CD4-positive, alpha-beta memory T cell (primary cell): ENCODE measurements at regions not wholly inside any gene's neighbourhood (a gene's known extent, or its start where the extent isn't known, plus 50 kb on each side); places are given as distances from the start of the nearest gene placed in this dataset.

Experiments used
- CTCF ChIA-PET: fragments of 350-600 bp; sonication (Branson Sonifier 250); formaldehyde crosslinking; loops from one replicate; lab custom pipeline; 2021; ENCODE audit warnings: inconsistent platforms; ENCODE audit not compliant: partially characterized antibody; lab: Charles Lee
- POLR2A ChIA-PET: fragments of 350-600 bp; sonication (Branson Sonifier 250); formaldehyde crosslinking; loops from one replicate; lab custom pipeline; 2021; ENCODE audit not compliant: partially characterized antibody; lab: Charles Lee
- DNase-seq, 5 donors: peaks; one replicate each; pipeline versions ENCODE4 v3.0.0 to v3.0.0-alpha.2; 2020 to 2022; ENCODE audit warnings: mixed read lengths in 1 of 5
- H3K27ac ChIP-seq: one replicate; pipeline ENCODE4 v1.7.0; 2013; ENCODE audit warnings: low read depth, low read length
- H3K27me3 ChIP-seq: 2 replicates; pipeline ENCODE4 v1.7.0; 2013; ENCODE audit warnings: mild to moderate bottlenecking, low read length, moderate library complexity; ENCODE audit not compliant: insufficient read depth
- H3K36me3 ChIP-seq: 2 replicates; pipeline ENCODE4 v1.7.0; 2013; ENCODE audit warnings: mild to moderate bottlenecking, low read length, moderate library complexity; ENCODE audit not compliant: insufficient read depth
- H3K4me1 ChIP-seq: 2 replicates; pipeline ENCODE4 v1.7.0; 2013; ENCODE audit warnings: mild to moderate bottlenecking, low read length, moderate library complexity; ENCODE audit not compliant: insufficient read depth
- H3K4me3 ChIP-seq, 2 donors: one replicate each; pipeline ENCODE4 v1.7.0; 2013; ENCODE audit warnings: low read length in 2 of 2, mild to moderate bottlenecking in 1 of 2
- H3K9me3 ChIP-seq, 2 donors: one replicate each; pipeline ENCODE4 v1.7.0; 2013; ENCODE audit warnings: low read length in 2 of 2, control low read depth in 1 of 2; ENCODE audit not compliant: control insufficient read depth in 1 of 2
- H3K27ac Mint-ChIP-seq, 7 donors: one replicate each; pipeline ENCODE4 v1.8.0; 2020 to 2021; ENCODE audit warnings: mixed read lengths in 7 of 7, mild to moderate bottlenecking in 6 of 7, inconsistent platforms in 3 of 7, moderate library complexity in 3 of 7
- H3K27me3 Mint-ChIP-seq, 2 donors: one replicate each; pipeline ENCODE4 v1.8.0; 2020 to 2021; ENCODE audit warnings: mixed read lengths in 2 of 2
- H3K36me3 Mint-ChIP-seq, 2 donors: one replicate each; pipeline ENCODE4 v1.8.0; 2020 to 2021; ENCODE audit warnings: mixed read lengths in 2 of 2, inconsistent platforms in 1 of 2, mild to moderate bottlenecking in 1 of 2
- H3K4me1 Mint-ChIP-seq, 4 donors: one replicate each; pipeline ENCODE4 v1.8.0; 2020 to 2021; ENCODE audit warnings: mixed read lengths in 4 of 4, mild to moderate bottlenecking in 1 of 4
- H3K4me3 Mint-ChIP-seq, 8 donors: one replicate each; pipeline ENCODE4 v1.8.0; 2020 to 2021; ENCODE audit warnings: mixed read lengths in 8 of 8, mild to moderate bottlenecking in 7 of 8, moderate library complexity in 6 of 8, inconsistent platforms in 3 of 8
- H3K9me3 Mint-ChIP-seq, 8 donors: one replicate each; pipeline ENCODE4 v1.8.0; 2020 to 2021; ENCODE audit warnings: mixed read lengths in 8 of 8, mild to moderate bottlenecking in 5 of 8, inconsistent platforms in 3 of 8, moderate library complexity in 1 of 8
- intact Hi-C: fragments of 100-400 bp; cut with micrococcal nuclease; formaldehyde crosslinking; loops from one replicate; pipeline ENCODE4 v1.15.1; 2023

DNA sequence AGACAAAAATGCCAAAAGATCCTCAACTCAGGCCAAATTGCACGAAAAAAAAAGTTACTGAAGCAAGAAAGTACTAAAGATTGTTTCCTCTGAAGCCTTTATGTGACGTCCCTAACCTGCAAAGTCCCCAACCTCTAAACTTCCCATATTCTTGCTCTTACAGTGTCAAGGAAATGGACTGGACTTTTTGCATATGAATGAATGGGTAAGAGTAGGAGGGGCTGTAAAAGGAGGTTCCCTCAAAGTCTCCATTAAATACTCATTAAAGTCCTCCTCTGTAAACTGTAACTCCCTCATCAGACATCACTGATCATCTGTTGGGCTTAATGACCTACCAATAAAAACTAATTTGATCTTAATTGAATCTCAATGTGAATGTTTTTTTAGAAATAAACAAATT, 164.8 kb upstream of the STEAP1 start:
- CTCF ChIA-PET: no interaction called here
- Histone ChIP-seq H3K4me3 (no peak overlapping the region), H3K36me3 (no peaks in the 10 kb centered on the region), H3K9me3 (no peaks in the 10 kb centered on the region), H3K4me1 (no peaks in the 10 kb centered on the region), H3K27me3 (no peaks in the 10 kb centered on the region), H3K27ac (no peak overlapping the region)
- Mint-ChIP-seq H3K9me3 (peaks cover 0 to 9% (median 5%) of the 10 kb centered on the region in 8 donors), H3K27ac (no peak overlapping the region), H3K27me3 (no peaks in the 10 kb centered on the region), H3K4me1 (no peaks in the 10 kb centered on the region), H3K36me3 (no peaks in the 10 kb centered on the region), H3K4me3 (no peak overlapping the region)
- DNase-seq: no peak
- POLR2A ChIA-PET: no interaction called here
- intact Hi-C loops: no loop called here

DNA sequence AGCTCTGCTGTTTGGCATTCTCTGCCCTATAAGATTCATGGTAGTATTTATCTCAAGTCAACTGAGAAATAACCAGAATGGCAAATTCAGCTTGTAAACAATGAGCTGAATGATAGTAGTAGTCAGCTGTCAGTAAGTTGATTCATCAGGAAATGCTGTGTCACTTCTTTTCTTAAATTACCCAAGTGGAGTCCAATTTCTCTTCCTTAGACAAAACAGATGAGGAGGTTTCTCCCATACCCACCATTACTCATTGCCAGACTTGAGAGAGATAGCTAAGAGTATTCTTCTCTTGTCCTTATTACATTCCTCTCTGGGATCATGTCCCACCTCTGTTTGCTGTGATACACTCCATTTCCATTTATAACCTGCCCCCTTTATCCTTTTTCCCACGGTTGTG, 159.8 kb upstream of the STEAP1 start:
- ChIA-PET CTCF (no interaction called here), POLR2A (no interaction called here)
- Mint-ChIP-seq H3K4me3 (no peak overlapping the region), H3K4me1 (no peaks in the 10 kb centered on the region), H3K27me3 (no peaks in the 10 kb centered on the region), H3K36me3 (no peaks in the 10 kb centered on the region), H3K27ac (no peak overlapping the region), H3K9me3 (peaks cover 0 to 18% (median 4%) of the 10 kb centered on the region in 8 donors)
- H3K27ac ChIP-seq: no peak overlapping the region
- H3K9me3 ChIP-seq: no peaks in the 10 kb centered on the region
- intact Hi-C loops: no loop called here
- H3K27me3 ChIP-seq: no peaks in the 10 kb centered on the region
- DNase-seq: no peak
- H3K4me1 ChIP-seq: no peaks in the 10 kb centered on the region
- H3K36me3 ChIP-seq: no peaks in the 10 kb centered on the region
- no peak overlapping the region for H3K4me3 ChIP-seq

GRCh38 chr7:89998554-89998953, 155.7 kb upstream of the STEAP1 start:
- H3K36me3 Mint-ChIP-seq: no peaks in the 10 kb centered on the region
- Histone ChIP-seq H3K27me3 (no peaks in the 10 kb centered on the region), H3K27ac (no peak overlapping the region), H3K36me3 (no peaks in the 10 kb centered on the region), H3K4me1 (no peaks in the 10 kb centered on the region), H3K9me3 (no peaks in the 10 kb centered on the region), H3K4me3 (no peak overlapping the region)
- H3K4me3 Mint-ChIP-seq: no peak overlapping the region
- no peaks in the 10 kb centered on the region for H3K27me3 Mint-ChIP-seq
- POLR2A ChIA-PET: no interaction called here
- H3K4me1 Mint-ChIP-seq: no peaks in the 10 kb centered on the region
- no peak overlapping the region for H3K27ac Mint-ChIP-seq
- DNase-seq: no peak
- CTCF ChIA-PET: no interaction called here
- intact Hi-C loops: no loop called here
- peaks cover 0 to 14% (median 4%) of the 10 kb centered on the region in 8 donors for H3K9me3 Mint-ChIP-seq

- intact Hi-C loops: no loop called here
- no peaks in the 10 kb centered on the region for H3K36me3 ChIP-seq
- no peak for DNase-seq
- Mint-ChIP-seq H3K27me3 (no peaks in the 10 kb centered on the region), H3K36me3 (no peaks in the 10 kb centered on the region), H3K27ac (no peak overlapping the region), H3K4me1 (no peaks in the 10 kb centered on the region), H3K4me3 (no peak overlapping the region), H3K9me3 (peaks cover 0 to 12% (median 0%) of the 10 kb centered on the region in 8 donors)
- CTCF ChIA-PET: no interaction called here
- no peaks in the 10 kb centered on the region for H3K9me3 ChIP-seq
- POLR2A ChIA-PET: no interaction called here
- H3K27ac ChIP-seq: no peak overlapping the region
- H3K4me1 ChIP-seq: no peaks in the 10 kb centered on the region
- no peak overlapping the region for H3K4me3 ChIP-seq
- no peaks in the 10 kb centered on the region for H3K27me3 ChIP-seq
Measured at GRCh38 chr7:90005836-90006235, 148.4 kb upstream of the STEAP1 start.

DNA sequence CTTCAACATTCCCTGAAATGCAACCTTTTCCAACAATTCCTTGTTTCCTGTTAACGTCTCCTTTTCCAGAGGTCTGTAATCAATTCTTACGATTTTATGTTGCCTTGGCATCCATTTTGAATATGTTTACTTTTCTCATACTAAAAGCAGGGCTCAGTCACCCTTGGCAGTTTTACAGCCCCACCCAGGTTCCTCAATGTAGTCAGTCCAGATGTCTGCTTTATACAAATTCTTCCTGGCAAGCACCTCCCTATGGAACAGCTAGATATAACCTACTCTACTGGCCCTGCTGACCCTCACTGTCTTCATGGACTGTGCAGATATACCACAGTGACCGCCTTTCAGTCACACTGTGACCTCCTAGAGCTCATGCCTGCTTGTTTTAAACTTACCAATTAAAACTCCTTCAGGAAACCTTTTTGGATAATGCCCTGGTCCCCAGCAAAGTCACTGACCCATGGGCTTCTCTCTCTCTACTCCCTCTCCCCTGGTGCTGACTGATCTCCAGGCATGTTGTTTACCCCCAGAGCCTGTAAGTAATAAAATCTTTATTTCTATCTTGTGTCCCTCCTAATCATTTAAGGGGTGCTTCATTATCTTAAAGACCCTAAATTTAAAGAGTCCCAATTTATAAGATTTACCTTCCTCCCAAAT, 147.1 kb upstream of the STEAP1 start:
- no peak overlapping the region for H3K4me3 ChIP-seq
- no peaks in the 10 kb centered on the region for H3K4me1 Mint-ChIP-seq
- no peaks in the 10 kb centered on the region for H3K36me3 ChIP-seq
- intact Hi-C loops: no loop called here
- H3K9me3 Mint-ChIP-seq: peaks cover 0 to 13% (median 0%) of the 10 kb centered on the region in 8 donors
- H3K27me3 Mint-ChIP-seq: no peaks in the 10 kb centered on the region
- no peak for DNase-seq
- no peak overlapping the region for H3K27ac ChIP-seq
- H3K27me3 ChIP-seq: no peaks in the 10 kb centered on the region
- H3K4me1 ChIP-seq: no peaks in the 10 kb centered on the region
- no peak overlapping the region for H3K27ac Mint-ChIP-seq
- H3K9me3 ChIP-seq: no peaks in the 10 kb centered on the region
- no peaks in the 10 kb centered on the region for H3K36me3 Mint-ChIP-seq
- H3K4me3 Mint-ChIP-seq: no peak overlapping the region
- ChIA-PET POLR2A (no interaction called here), CTCF (no interaction called here)

DNA sequence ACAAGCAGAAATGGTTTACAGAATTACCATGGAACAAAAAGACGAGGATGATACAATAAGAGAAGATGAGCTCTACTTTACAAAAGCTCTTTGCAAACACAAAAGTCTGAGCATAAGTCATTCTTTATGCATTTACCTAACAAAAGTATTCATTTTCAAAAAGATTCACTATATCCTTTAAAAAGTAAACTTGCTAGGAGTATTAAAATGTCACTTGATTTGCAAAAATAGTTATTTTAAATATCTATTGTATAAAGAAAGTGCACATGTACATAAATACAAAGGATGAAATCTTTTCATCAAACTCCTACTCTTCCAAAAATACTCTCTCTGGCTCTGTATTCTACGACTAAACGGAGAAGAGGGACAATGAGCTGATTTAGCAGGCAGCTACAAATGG, 146.4 kb upstream of the STEAP1 start:
- DNase-seq: no peak
- H3K4me1 Mint-ChIP-seq: no peaks in the 10 kb centered on the region
- POLR2A ChIA-PET: no interaction called here
- no peaks in the 10 kb centered on the region for H3K27me3 ChIP-seq
- intact Hi-C loops: no loop called here
- CTCF ChIA-PET: no interaction called here
- H3K27ac ChIP-seq: no peak overlapping the region
- no peaks in the 10 kb centered on the region for H3K36me3 ChIP-seq
- H3K4me3 ChIP-seq: no peak overlapping the region
- no peaks in the 10 kb centered on the region for H3K9me3 ChIP-seq
- H3K4me3 Mint-ChIP-seq: no peak overlapping the region
- H3K4me1 ChIP-seq: no peaks in the 10 kb centered on the region
- no peaks in the 10 kb centered on the region for H3K27me3 Mint-ChIP-seq
- peaks cover 0 to 13% (median 0%) of the 10 kb centered on the region in 8 donors for H3K9me3 Mint-ChIP-seq
- H3K36me3 Mint-ChIP-seq: no peaks in the 10 kb centered on the region
- H3K27ac Mint-ChIP-seq: no peak overlapping the region

DNA sequence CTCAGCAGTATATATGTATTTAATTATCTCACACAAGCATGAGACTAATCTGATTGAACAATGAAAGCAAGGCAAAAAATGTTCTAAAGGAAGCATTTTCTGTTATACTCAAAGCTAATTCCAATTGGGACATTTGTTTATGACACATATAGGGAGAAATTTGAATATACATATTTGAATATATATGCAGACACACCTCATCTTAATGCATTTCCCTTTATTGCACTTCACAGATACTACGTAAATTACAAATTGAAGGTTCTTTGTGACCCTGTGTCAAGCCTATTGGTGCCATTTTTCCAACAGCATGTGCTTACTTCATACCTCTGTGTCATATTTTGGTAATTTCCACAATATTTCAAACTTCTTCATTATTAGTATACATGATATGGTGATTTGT, 132.1 kb upstream of the STEAP1 start:
- no peaks in the 10 kb centered on the region for H3K27me3 Mint-ChIP-seq
- no peaks in the 10 kb centered on the region for H3K4me1 Mint-ChIP-seq
- H3K4me3 Mint-ChIP-seq: no peak overlapping the region
- peaks cover 0 to 6% (median under 1%) of the 10 kb centered on the region in 8 donors for H3K9me3 Mint-ChIP-seq
- CTCF ChIA-PET: no interaction called here
- POLR2A ChIA-PET: no interaction called here
- Histone ChIP-seq H3K4me1 (no peaks in the 10 kb centered on the region), H3K27me3 (no peaks in the 10 kb centered on the region), H3K36me3 (no peaks in the 10 kb centered on the region), H3K4me3 (no peak overlapping the region), H3K9me3 (no peaks in the 10 kb centered on the region), H3K27ac (no peak overlapping the region)
- no peaks in the 10 kb centered on the region for H3K36me3 Mint-ChIP-seq
- no peak for DNase-seq
- intact Hi-C loops: no loop called here
- H3K27ac Mint-ChIP-seq: no peak overlapping the region

- intact Hi-C loops: no loop called here
- H3K27ac ChIP-seq: no peak overlapping the region
- Mint-ChIP-seq H3K36me3 (no peaks in the 10 kb centered on the region), H3K4me1 (no peaks in the 10 kb centered on the region), H3K27me3 (no peaks in the 10 kb centered on the region), H3K4me3 (no peak overlapping the region), H3K27ac (no peak overlapping the region), H3K9me3 (peaks cover 0 to 6% (median 0%) of the 10 kb centered on the region in 8 donors)
- H3K4me1 ChIP-seq: no peaks in the 10 kb centered on the region
- no peaks in the 10 kb centered on the region for H3K9me3 ChIP-seq
- H3K36me3 ChIP-seq: no peaks in the 10 kb centered on the region
- ChIA-PET POLR2A (no interaction called here), CTCF (no interaction called here)
- no peak for DNase-seq
- no peaks in the 10 kb centered on the region for H3K27me3 ChIP-seq
- no peak overlapping the region for H3K4me3 ChIP-seq
Measured at GRCh38 chr7:90025771-90026170, 128.5 kb upstream of the STEAP1 start.
